ENCODE measurements at regions not wholly inside any gene's neighbourhood (a gene's known extent, or its start where the extent isn't known, plus 50 kb on each side); places are given as distances from the start of the nearest gene placed in this dataset.

- TF ChIP-seq CTCF (IDR thresholded peaks at IDR 0.05) (no peak), POLR2A (IDR thresholded peaks at IDR 0.05) (no peak), POLR2AphosphoS5 (IDR thresholded peaks at IDR 0.05) (no peak)
Observed at GRCh38 chr5:32880796-32881195, 169.7 kb downstream of the NPR3 start.
